ENCODE measurements at regions not wholly inside any gene's neighbourhood (a gene's known extent, or its start where the extent isn't known, plus 50 kb on each side); places are given as distances from the start of the nearest gene placed in this dataset.

GRCh38 chr9:27851858-27852257 is 278.6 kb upstream of the C9orf72 start:
- Mint-ChIP-seq H3K27ac (no peak overlapping the region), H3K36me3 (ENCODE audit: low read depth) (no peaks in the 10 kb centered on the region), H3K9me3 (no peaks in the 10 kb centered on the region), H3K27me3 (no peaks in the 10 kb centered on the region), H3K4me1 (no peaks in the 10 kb centered on the region), H3K4me3 (no peak overlapping the region)
- no peak for DNase-seq
- POLR2A ChIA-PET = no interaction called here
- CTCF ChIA-PET = interaction anchor here (0.6 kb wide), 1 partner anchor 138 kb away, joined by 3 read pairs; no protein-coding TSS in a partner anchor

GRCh38 chr9:27853529-27853928 is 280.2 kb upstream of the C9orf72 start:
- DNase-seq = no peak
- Mint-ChIP-seq H3K36me3 (ENCODE audit: low read depth) (no peaks in the 10 kb centered on the region), H3K27ac (no peak overlapping the region), H3K9me3 (no peaks in the 10 kb centered on the region), H3K27me3 (no peaks in the 10 kb centered on the region), H3K4me1 (no peaks in the 10 kb centered on the region), H3K4me3 (no peak overlapping the region)
- POLR2A ChIA-PET = no interaction called here
- CTCF ChIA-PET = no interaction called here

GRCh38 chr9:27856054-27856453 is 282.8 kb upstream of the C9orf72 start:
- no peak for DNase-seq
- H3K27me3 Mint-ChIP-seq = no peaks in the 10 kb centered on the region
- POLR2A ChIA-PET = no interaction called here
- H3K27ac Mint-ChIP-seq = no peak overlapping the region
- no peaks in the 10 kb centered on the region for H3K36me3 Mint-ChIP-seq (ENCODE audit: low read depth)
- no peak overlapping the region for H3K4me3 Mint-ChIP-seq
- no peaks in the 10 kb centered on the region for H3K9me3 Mint-ChIP-seq
- CTCF ChIA-PET = no interaction called here
- H3K4me1 Mint-ChIP-seq = no peaks in the 10 kb centered on the region

DNA sequence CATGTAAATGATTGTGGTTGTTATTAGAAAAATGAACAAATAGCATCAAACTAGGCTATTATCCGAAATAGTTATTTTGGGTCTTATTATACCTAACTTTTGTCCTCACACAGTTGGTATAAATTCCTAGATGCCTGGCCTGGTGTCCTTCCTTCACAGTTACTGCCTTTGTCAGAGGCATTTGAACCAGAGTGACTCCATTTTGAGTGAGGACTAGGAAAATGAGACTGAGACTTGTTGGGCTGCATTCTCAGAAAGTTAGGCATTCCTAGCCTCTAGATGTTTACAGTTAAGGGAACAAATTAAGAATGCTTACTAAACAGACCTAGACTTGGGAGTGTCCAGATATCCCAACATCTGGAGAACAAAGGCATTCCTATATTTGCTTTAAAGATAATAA is 283.5 kb upstream of the C9orf72 start:
- Mint-ChIP-seq H3K27me3 (no peaks in the 10 kb centered on the region), H3K4me3 (no peak overlapping the region), H3K9me3 (no peaks in the 10 kb centered on the region), H3K36me3 (ENCODE audit: low read depth) (no peaks in the 10 kb centered on the region), H3K4me1 (no peaks in the 10 kb centered on the region), H3K27ac (no peak overlapping the region)
- no peak for DNase-seq
- CTCF ChIA-PET = no interaction called here
- POLR2A ChIA-PET = no interaction called here

- Mint-ChIP-seq H3K4me1 (no peaks in the 10 kb centered on the region), H3K36me3 (ENCODE audit: low read depth) (no peaks in the 10 kb centered on the region), H3K27me3 (peaks cover 2% of the 10 kb centered on the region), H3K27ac (no peak overlapping the region), H3K4me3 (no peak overlapping the region), H3K9me3 (no peaks in the 10 kb centered on the region)
- ChIA-PET CTCF (interaction anchor here (1.3 kb wide), 1 partner anchor 13 kb away, joined by 4 read pairs; no protein-coding TSS in a partner anchor), POLR2A (no interaction called here)
- no peak for DNase-seq
These were observed 288.6 kb upstream of the C9orf72 start for GRCh38 chr9:27861887-27862286.

DNA sequence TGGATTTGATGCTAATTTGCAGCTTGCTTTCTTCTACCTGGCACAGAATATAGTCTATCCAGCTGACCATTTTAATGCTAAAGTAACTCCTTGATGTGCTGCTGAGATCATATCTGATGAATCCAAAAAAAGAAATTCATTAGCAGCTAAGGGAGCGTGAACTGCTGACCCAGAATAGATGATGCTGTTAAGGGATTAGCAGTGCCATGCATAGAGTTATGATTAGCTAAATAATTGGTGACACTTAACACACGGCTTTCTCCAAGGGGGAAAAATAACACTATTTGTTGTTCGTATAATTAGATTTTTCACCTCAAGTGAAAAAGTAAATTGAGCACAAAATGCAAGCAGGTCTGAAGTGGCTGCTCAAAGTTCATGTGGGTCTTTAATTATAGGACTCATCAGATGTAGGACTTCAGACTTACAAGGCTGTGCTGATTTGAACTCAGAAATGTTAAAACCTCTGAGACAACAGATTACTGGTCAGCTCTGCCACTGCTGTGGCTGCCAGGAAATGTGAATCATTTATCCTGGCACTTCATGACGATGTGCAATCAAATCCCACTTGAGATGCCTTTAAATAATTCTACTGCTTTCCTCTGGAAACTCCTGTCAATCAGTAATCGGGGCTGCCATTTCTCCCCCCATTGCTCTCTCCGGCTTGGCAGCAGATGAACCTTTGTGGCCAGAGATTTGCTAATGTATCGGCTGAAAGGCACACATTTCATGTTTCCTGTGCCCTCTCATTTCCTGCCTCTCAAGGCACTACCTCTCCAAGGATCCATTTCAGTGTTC is 291.6 kb upstream of the C9orf72 start:
- Mint-ChIP-seq H3K27me3 (peaks cover 2% of the 10 kb centered on the region), H3K4me1 (no peaks in the 10 kb centered on the region), H3K9me3 (no peaks in the 10 kb centered on the region), H3K36me3 (ENCODE audit: low read depth) (no peaks in the 10 kb centered on the region), H3K27ac (no peak overlapping the region), H3K4me3 (no peak overlapping the region)
- no peak for DNase-seq
- CTCF ChIA-PET = no interaction called here
- POLR2A ChIA-PET = no interaction called here

GRCh38 chr9:27866741-27867140 is 293.5 kb upstream of the C9orf72 start:
- ChIA-PET POLR2A (no interaction called here), CTCF (no interaction called here)
- Mint-ChIP-seq H3K27me3 (peaks cover 2% of the 10 kb centered on the region), H3K36me3 (ENCODE audit: low read depth) (no peaks in the 10 kb centered on the region), H3K9me3 (no peaks in the 10 kb centered on the region), H3K4me1 (no peaks in the 10 kb centered on the region), H3K27ac (no peak overlapping the region), H3K4me3 (no peak overlapping the region)
- no peak for DNase-seq

GRCh38 chr9:27870404-27870803 is 297.1 kb upstream of the C9orf72 start:
- Mint-ChIP-seq H3K27me3 (no peaks in the 10 kb centered on the region), H3K9me3 (no peaks in the 10 kb centered on the region), H3K36me3 (ENCODE audit: low read depth) (no peaks in the 10 kb centered on the region), H3K4me3 (no peak overlapping the region), H3K4me1 (no peaks in the 10 kb centered on the region), H3K27ac (no peak overlapping the region)
- CTCF ChIA-PET = no interaction called here
- no peak for DNase-seq
- POLR2A ChIA-PET = no interaction called here

DNA sequence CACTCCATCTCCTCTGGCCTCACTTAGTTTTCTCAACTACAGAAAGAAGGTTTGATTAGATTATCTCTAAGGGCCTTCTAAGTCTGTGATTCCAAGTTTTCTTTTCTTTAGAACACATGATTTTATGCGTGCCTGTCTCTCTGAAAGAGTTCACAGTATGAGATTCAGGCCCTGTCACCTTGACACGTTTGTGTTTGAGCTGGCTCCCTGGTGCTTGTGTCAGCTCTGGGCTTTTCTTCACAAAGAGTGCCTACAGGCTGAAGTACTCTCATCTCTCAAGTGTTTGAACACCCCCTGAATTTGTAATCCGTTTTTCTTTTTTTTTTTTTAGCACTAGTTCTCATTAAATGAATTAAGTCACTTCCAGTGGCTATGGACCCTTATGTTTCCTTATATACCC is 306.9 kb upstream of the C9orf72 start:
- H3K27ac Mint-ChIP-seq = no peak overlapping the region
- H3K4me3 Mint-ChIP-seq = no peak overlapping the region
- ChIA-PET POLR2A (no interaction called here), CTCF (interaction anchor here (0.7 kb wide), 1 partner anchor 77 kb away, joined by 3 read pairs; no protein-coding TSS in a partner anchor)
- DNase-seq = no peak
- H3K36me3 Mint-ChIP-seq (ENCODE audit: low read depth) = no peaks in the 10 kb centered on the region
- no peaks in the 10 kb centered on the region for H3K9me3 Mint-ChIP-seq
- no peaks in the 10 kb centered on the region for H3K4me1 Mint-ChIP-seq
- no peaks in the 10 kb centered on the region for H3K27me3 Mint-ChIP-seq

DNA sequence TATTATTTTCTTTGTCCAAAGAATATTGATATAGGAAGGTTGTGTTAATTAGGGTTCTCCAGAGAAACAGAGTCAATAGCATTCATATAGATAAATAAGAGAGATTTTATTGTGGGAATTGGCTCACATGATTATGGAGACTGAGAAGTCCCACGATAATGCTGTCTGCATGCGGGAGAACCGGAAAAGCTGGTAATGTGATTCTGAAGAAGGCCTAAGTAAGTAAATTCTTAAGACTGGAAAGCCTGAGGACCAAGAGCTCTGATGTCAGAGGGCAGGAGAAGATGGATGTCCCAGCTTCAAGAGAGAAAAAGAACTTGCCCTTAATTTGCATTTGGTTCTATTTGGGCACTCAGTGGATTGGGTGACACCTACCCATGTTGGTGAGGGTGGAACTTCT is 307.4 kb upstream of the C9orf72 start:
- Mint-ChIP-seq H3K27me3 (no peaks in the 10 kb centered on the region), H3K9me3 (no peaks in the 10 kb centered on the region), H3K36me3 (ENCODE audit: low read depth) (no peaks in the 10 kb centered on the region), H3K4me1 (no peaks in the 10 kb centered on the region), H3K4me3 (no peak overlapping the region), H3K27ac (no peak overlapping the region)
- no peak for DNase-seq
- ChIA-PET CTCF (interaction anchor here (0.7 kb wide), 1 partner anchor 77 kb away, joined by 3 read pairs; no protein-coding TSS in a partner anchor), POLR2A (no interaction called here)

DNA sequence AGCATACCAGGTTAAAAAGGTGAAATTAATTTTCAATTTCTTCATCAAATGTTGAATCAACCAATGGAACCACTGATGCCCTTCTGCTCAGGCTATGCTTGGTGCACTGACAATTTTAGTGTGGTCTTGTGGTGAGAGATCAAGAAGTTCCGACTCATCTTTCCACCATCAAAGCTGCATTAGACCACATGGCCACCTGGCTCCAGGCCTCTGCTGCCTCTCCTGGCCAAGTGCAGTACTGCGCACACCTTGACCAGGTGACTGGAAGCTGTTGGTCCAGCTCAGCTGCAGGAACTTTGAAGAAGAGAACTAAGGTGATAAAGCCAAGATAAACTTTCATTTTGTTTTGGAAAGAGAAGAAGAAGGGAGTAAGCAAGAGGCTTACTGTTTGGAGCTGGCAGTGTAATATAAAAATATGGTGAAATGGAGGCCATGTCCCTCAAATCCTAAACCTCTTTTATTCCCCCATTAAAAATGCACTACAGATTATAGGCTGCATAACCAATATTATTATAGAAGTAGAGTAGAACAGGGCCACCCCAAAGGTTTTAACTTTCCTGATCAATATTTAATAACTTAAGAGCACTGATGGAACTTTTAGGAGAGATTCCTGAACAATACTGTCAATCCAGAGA is 315.5 kb upstream of the C9orf72 start:
- CTCF ChIA-PET = interaction anchor here (0.6 kb wide), 2 partner anchors 382 to 846 kb away, joined by 3 read pairs; no protein-coding TSS in a partner anchor
- peak; percentile 35 for DNase-seq
- H3K9me3 Mint-ChIP-seq = no peaks in the 10 kb centered on the region

GRCh38 chr9:27924502-27924901 is 351.2 kb upstream of the C9orf72 start:
- Mint-ChIP-seq H3K27ac (no peak overlapping the region), H3K4me3 (no peak overlapping the region), H3K4me1 (no peaks in the 10 kb centered on the region), H3K36me3 (ENCODE audit: low read depth) (no peaks in the 10 kb centered on the region), H3K9me3 (no peaks in the 10 kb centered on the region), H3K27me3 (no peaks in the 10 kb centered on the region)
- ChIA-PET CTCF (no interaction called here), POLR2A (interaction anchor here (0.6 kb wide), 1 partner anchor 278 kb away, joined by 3 read pairs; no protein-coding TSS in a partner anchor)
- DNase-seq = no peak

More for the DNA sequence above, 315.5 kb upstream of the C9orf72 start:
- Mint-ChIP-seq H3K4me1 (no peaks in the 10 kb centered on the region), H3K4me3 (no peak overlapping the region), H3K36me3 (ENCODE audit: low read depth) (no peaks in the 10 kb centered on the region), H3K27ac (no peak overlapping the region), H3K27me3 (no peaks in the 10 kb centered on the region)
- POLR2A ChIA-PET = no interaction called here

GRCh38 chr9:27925815-27926214 is 352.5 kb upstream of the C9orf72 start:
- ChIA-PET POLR2A (no interaction called here), CTCF (no interaction called here)
- H3K27me3 Mint-ChIP-seq = no peaks in the 10 kb centered on the region
- no peaks in the 10 kb centered on the region for H3K36me3 Mint-ChIP-seq (ENCODE audit: low read depth)
- no peak for DNase-seq
- H3K27ac Mint-ChIP-seq = no peak overlapping the region
- no peaks in the 10 kb centered on the region for H3K9me3 Mint-ChIP-seq
- H3K4me1 Mint-ChIP-seq = no peaks in the 10 kb centered on the region
- no peak overlapping the region for H3K4me3 Mint-ChIP-seq

GRCh38 chr9:27929841-27930240 is 356.6 kb upstream of the C9orf72 start:
- CTCF ChIA-PET = no interaction called here
- Mint-ChIP-seq H3K9me3 (no peaks in the 10 kb centered on the region), H3K27ac (no peak overlapping the region)

More at GRCh38 chr9:27929841-27930240, 356.6 kb upstream of the C9orf72 start:
- Mint-ChIP-seq H3K4me1 (no peaks in the 10 kb centered on the region), H3K4me3 (no peak overlapping the region), H3K36me3 (ENCODE audit: low read depth) (no peaks in the 10 kb centered on the region), H3K27me3 (no peaks in the 10 kb centered on the region)
- POLR2A ChIA-PET = no interaction called here
- DNase-seq = no peak

Data from activated CD4-positive, alpha-beta T cell treated with anti-CD3 and anti-CD28 coated beads, Interleukin-2, amount 10 ng/mL, durations not matched to agents 7 days and 5 days (primary cell).